ENCODE measurements at regions not wholly inside any gene's neighbourhood (a gene's known extent, or its start where the extent isn't known, plus 50 kb on each side); places are given as distances from the start of the nearest gene placed in this dataset.

GRCh38 chr18:6672821-6673308, 56.7 kb upstream of the ARHGAP28 start:
- H3K4me3 ChIP-seq (ENCODE audit: low read depth, low read length) = no peak overlapping the region
- TF ChIP-seq CTCF (IDR thresholded peaks at IDR 0.05; ENCODE audit: borderline replicate concordance, insufficient read depth, low read depth, low read length) = no peak

- H3K4me3 ChIP-seq (ENCODE audit: low read depth, low read length) = no peak overlapping the region
- no peak for TF ChIP-seq CTCF (IDR thresholded peaks at IDR 0.05; ENCODE audit: borderline replicate concordance, insufficient read depth, low read depth, low read length)
Observed at GRCh38 chr18:6677086-6677485, 52.4 kb upstream of the ARHGAP28 start.

- TF ChIP-seq CTCF (IDR thresholded peaks at IDR 0.05; ENCODE audit: borderline replicate concordance, insufficient read depth, low read depth, low read length) = no peak
- H3K4me3 ChIP-seq (ENCODE audit: low read depth, low read length) = no peak overlapping the region
Observed at GRCh38 chr18:6679201-6679600, 50.3 kb upstream of the ARHGAP28 start.
